H9 (cell line): ENCODE measurements at regions not wholly inside any gene's neighbourhood (a gene's known extent, or its start where the extent isn't known, plus 50 kb on each side); places are given as distances from the start of the nearest gene placed in this dataset.

ENCODE experiments used
- DNase-seq: peaks from one replicate; pipeline ENCODE4 v3.0.0-alpha.2; 2017
- H2AFZ ChIP-seq: one replicate; pipeline ENCODE4 v1.6.1; 2013; ENCODE audit warnings: mild to moderate bottlenecking, low read length, control low read depth, moderate library complexity
- H2AK5ac ChIP-seq: 2 replicates; pipeline ENCODE4 v1.6.1; 2013; ENCODE audit warnings: low read length, control low read depth, mixed read lengths; ENCODE audit not compliant: insufficient read length
- H2BK120ac ChIP-seq: one replicate; pipeline ENCODE4 v1.6.1; 2013; ENCODE audit warnings: low read depth, mild to moderate bottlenecking, low read length, control low read depth, inconsistent platforms; ENCODE audit not compliant: poor library complexity, severe bottlenecking
- H2BK12ac ChIP-seq: 2 replicates; pipeline ENCODE4 v1.6.1; 2013; ENCODE audit warnings: low read length, control low read depth, mixed read lengths, low read depth; ENCODE audit not compliant: insufficient read length
- H2BK15ac ChIP-seq: 2 replicates; pipeline ENCODE4 v1.6.1; 2013; ENCODE audit warnings: low read depth, low read length, control low read depth
- H2BK20ac ChIP-seq: one replicate; pipeline ENCODE4 v1.6.1; 2013; ENCODE audit warnings: low read depth, mild to moderate bottlenecking, low read length, control low read depth, inconsistent platforms; ENCODE audit not compliant: poor library complexity, severe bottlenecking
- H2BK5ac ChIP-seq: 2 replicates; pipeline ENCODE4 v1.6.1; 2013; ENCODE audit warnings: low read length, control low read depth, mixed read lengths; ENCODE audit not compliant: insufficient read length
- H3K14ac ChIP-seq: 2 replicates; pipeline ENCODE4 v1.6.1; 2013; ENCODE audit warnings: low read length, control low read depth; ENCODE audit not compliant: insufficient read depth
- H3K18ac ChIP-seq: 2 replicates; pipeline ENCODE4 v1.6.1; 2013; ENCODE audit warnings: low read depth, mild to moderate bottlenecking, mixed read lengths, low read length, control low read depth; ENCODE audit not compliant: insufficient read length
- H3K23ac ChIP-seq: 2 replicates; pipeline ENCODE4 v1.6.1; 2013; ENCODE audit warnings: low read length, control low read depth, mixed read lengths, low read depth; ENCODE audit not compliant: insufficient read length
- H3K23me2 ChIP-seq: 2 replicates; pipeline ENCODE4 v1.6.1; 2013; ENCODE audit warnings: low read depth, mild to moderate bottlenecking, mixed read lengths, low read length, control low read depth; ENCODE audit not compliant: insufficient read length, poor library complexity, severe bottlenecking
- H3K27ac ChIP-seq: 2 replicates; pipeline ENCODE4 v1.5.1; 2013; ENCODE audit warnings: low read length, control low read depth, mixed read lengths, low read depth; ENCODE audit not compliant: insufficient read length
- H3K27me3 ChIP-seq: 2 replicates; pipeline ENCODE4 v1.6.1; 2013; ENCODE audit warnings: low read length, control low read depth, inconsistent platforms; ENCODE audit not compliant: insufficient read depth
- H3K4ac ChIP-seq: 2 replicates; pipeline ENCODE4 v1.6.1; 2013; ENCODE audit warnings: low read depth, mild to moderate bottlenecking, control low read depth, inconsistent platforms, low read length, moderate library complexity
- H3K4me1 ChIP-seq: 2 replicates; pipeline ENCODE4 v1.6.1; 2013; ENCODE audit warnings: low read length, control low read depth, inconsistent platforms; ENCODE audit not compliant: insufficient read depth
- H3K4me2 ChIP-seq: 2 replicates; pipeline ENCODE4 v1.6.1; 2013; ENCODE audit warnings: low read length, control low read depth, mixed read lengths; ENCODE audit not compliant: insufficient read length, insufficient read depth
- H3K56ac ChIP-seq: 2 replicates; pipeline ENCODE4 v1.6.1; 2013; ENCODE audit warnings: low read depth, mild to moderate bottlenecking, mixed read lengths, low read length, control low read depth; ENCODE audit not compliant: insufficient read length
- H3K79me1 ChIP-seq: 2 replicates; pipeline ENCODE4 v1.6.1; 2013; ENCODE audit warnings: low read depth, mild to moderate bottlenecking, moderate library complexity, low read length, control low read depth, inconsistent platforms; ENCODE audit not compliant: insufficient read depth, poor library complexity, severe bottlenecking
- H3K79me2 ChIP-seq: 2 replicates; pipeline ENCODE4 v1.6.1; 2013; ENCODE audit warnings: low read length, control low read depth, inconsistent platforms; ENCODE audit not compliant: insufficient read depth
- H3K9ac ChIP-seq: 2 replicates; pipeline ENCODE4 v1.6.1; 2013; ENCODE audit warnings: low read length, control low read depth, mixed read lengths; ENCODE audit not compliant: insufficient read length; ENCODE audit errors: extremely low read depth
- H3K9me3 ChIP-seq: one replicate; pipeline ENCODE4 v1.6.1; 2013; ENCODE audit warnings: low read depth, low read length, inconsistent platforms; ENCODE audit not compliant: control insufficient read depth
- H3T11ph ChIP-seq: one replicate; pipeline ENCODE4 v1.6.1; 2013; ENCODE audit warnings: mild to moderate bottlenecking, low read length, control low read depth, inconsistent platforms
- H4K20me1 ChIP-seq: one replicate; pipeline ENCODE4 v1.6.1; 2013; ENCODE audit not compliant: control insufficient read depth, insufficient read length, insufficient read depth
- H4K5ac ChIP-seq: 2 replicates; pipeline ENCODE4 v1.6.1; 2013; ENCODE audit warnings: low read depth, mild to moderate bottlenecking, mixed read lengths, low read length, control low read depth; ENCODE audit not compliant: insufficient read length
- H4K8ac ChIP-seq: replicated peaks from 2 replicates; pipeline ENCODE4 v1.6.1; 2013; ENCODE audit warnings: low read length, control low read depth, mixed read lengths, low read depth; ENCODE audit not compliant: insufficient read length
- H4K91ac ChIP-seq: 2 replicates; pipeline ENCODE4 v1.6.1; 2013; ENCODE audit warnings: low read depth, mild to moderate bottlenecking, moderate library complexity, mixed read lengths, low read length, control low read depth; ENCODE audit not compliant: insufficient read length
- H3K27ac Mint-ChIP-seq, 3 experiments: 2 replicates in 2 of 3; 3 replicates in 1 of 3; pipeline ENCODE4 v1.8.0; 2020 to 2021; ENCODE audit warnings: mixed read lengths in 3 of 3, mild to moderate bottlenecking in 1 of 3, moderate library complexity in 1 of 3
- H3K27me3 Mint-ChIP-seq: 2 replicates; pipeline ENCODE4 v1.8.0; 2021; ENCODE audit warnings: low read depth, mild to moderate bottlenecking, moderate library complexity, mixed read lengths
- H3K36me3 Mint-ChIP-seq, 3 experiments: 2 replicates in 2 of 3; 3 replicates in 1 of 3; pipeline ENCODE4 v1.8.0; 2020 to 2021; ENCODE audit warnings: low read depth in 3 of 3, mixed read lengths in 3 of 3; ENCODE audit not compliant: insufficient read depth in 1 of 3
- H3K4me1 Mint-ChIP-seq, 2 experiments: 2 replicates each; pipeline ENCODE4 v1.8.0; 2020; ENCODE audit warnings: mixed read lengths in 2 of 2
- H3K4me3 Mint-ChIP-seq, 2 experiments: 2 replicates in 1 of 2; 3 replicates in 1 of 2; pipeline ENCODE4 v1.8.0; 2020 to 2021; ENCODE audit warnings: mild to moderate bottlenecking in 2 of 2, mixed read lengths in 2 of 2, moderate library complexity in 1 of 2
- H3K9me3 Mint-ChIP-seq, 2 experiments: 2 replicates in 1 of 2; 3 replicates in 1 of 2; pipeline ENCODE4 v1.8.0; 2020; ENCODE audit warnings: mild to moderate bottlenecking in 2 of 2, mixed read lengths in 2 of 2, moderate library complexity in 1 of 2
- CTCF ChIP-seq: fragments of 200-600 bp; sonication (generic); conservative IDR thresholded peaks from 3 replicates; pipeline ENCODE4 v1.8.0; 2021; ENCODE audit warnings: antibody characterized with exemption, mild to moderate bottlenecking
- WGBS: extraction: QIAGEN DNeasy Blood & Tissue Kit; methylation state at CpG from one replicate; pipeline ENCODE4 v1.1.7; 2013; ENCODE audit warnings: missing lambda C conversion rate, low lambda C conversion rate, mixed read lengths; ENCODE audit not compliant: insufficient read length; ENCODE audit errors: extremely low coverage; 5-methylcytosine and 5-hydroxymethylcytosine counted together

- no peak overlapping the region for H3T11ph ChIP-seq
- no peaks in the 10 kb centered on the region for H4K20me1 ChIP-seq
- H2BK5ac ChIP-seq: no peak overlapping the region
- no peak overlapping the region for H2BK12ac ChIP-seq
- WGBS: no CpG with 5 or more reads among the region's 1 CpG
- no peak overlapping the region for H4K5ac ChIP-seq
- no peaks in the 10 kb centered on the region for H3K79me1 ChIP-seq
- no peak overlapping the region for H3K4ac ChIP-seq
- H3K23ac ChIP-seq: no peak overlapping the region
- H3K9me3 Mint-ChIP-seq: peaks cover 0 to 4% of the 10 kb centered on the region in 2 experiments; a peak in 2 of 5 replicates
- H3K79me2 ChIP-seq: no peaks in the 10 kb centered on the region
- H3K27ac Mint-ChIP-seq: no peak overlapping the region
- H4K8ac ChIP-seq: no peak overlapping the region
- no peaks in the 10 kb centered on the region for H3K23me2 ChIP-seq
- no peak overlapping the region for H3K27ac ChIP-seq
- H2AFZ ChIP-seq: no peak overlapping the region
- H2BK15ac ChIP-seq: no peak overlapping the region
- peaks cover 0 to 9% (median 5%) of the 10 kb centered on the region in 3 experiments; a peak in 3 of 7 replicates for H3K36me3 Mint-ChIP-seq
- no peak overlapping the region for H3K18ac ChIP-seq
- H3K14ac ChIP-seq: no peak overlapping the region
- no peak overlapping the region for H2BK20ac ChIP-seq
- H2BK120ac ChIP-seq: no peak overlapping the region
- no peak overlapping the region for H4K91ac ChIP-seq
- H3K4me2 ChIP-seq: no peak overlapping the region
- DNase-seq: no peak
- peak; percentile 44 for TF ChIP-seq CTCF
- no peak overlapping the region for H3K56ac ChIP-seq
- H3K4me3 Mint-ChIP-seq: no peak overlapping the region
- no peak overlapping the region for H3K9ac ChIP-seq
- H3K4me1 ChIP-seq: no peaks in the 10 kb centered on the region
- no peaks in the 10 kb centered on the region for H3K27me3 ChIP-seq
- no peaks in the 10 kb centered on the region for H3K4me1 Mint-ChIP-seq
- no peaks in the 10 kb centered on the region for H3K9me3 ChIP-seq
- H2AK5ac ChIP-seq: no peak overlapping the region
- H3K27me3 Mint-ChIP-seq: no peaks in the 10 kb centered on the region
Measured at GRCh38 chr13:55298201-55298600, 1842.5 kb upstream of the PRR20A start.
